Activated effector memory CD4-positive, alpha-beta T cell treated with anti-CD3 and anti-CD28 coated beads, Interleukin-2, amount 50 U/mL, for 16 hours (primary cell): ENCODE measurements at regions not wholly inside any gene's neighbourhood (a gene's known extent, or its start where the extent isn't known, plus 50 kb on each side); places are given as distances from the start of the nearest gene placed in this dataset.
A peak's percentile ranks its signal among the peaks of the same experiment; 100 is the strongest.

Source experiments
- DNase-seq: peaks from one replicate; pipeline ENCODE4 v3.0.0-alpha.2; 2020

DNA sequence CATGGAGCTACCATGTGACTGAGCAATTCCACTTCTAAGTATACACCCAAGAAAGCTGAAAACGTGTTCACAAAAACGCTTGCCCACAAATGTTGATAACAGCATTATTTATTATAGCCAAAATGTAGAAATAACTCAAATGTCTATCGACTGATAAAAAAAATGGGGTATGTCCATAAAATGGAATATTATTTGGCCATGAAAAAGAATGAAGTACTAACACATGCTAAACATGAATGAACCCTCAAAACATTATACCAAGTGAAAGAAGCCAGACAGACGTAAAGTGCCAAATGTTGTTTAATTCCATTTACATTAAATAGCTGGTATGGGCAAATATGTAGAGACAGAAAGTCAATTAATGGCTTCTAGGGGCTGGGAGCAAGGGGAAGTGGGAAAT lies 184.9 kb upstream of the IRX2 start:
- no peak for DNase-seq

DNA sequence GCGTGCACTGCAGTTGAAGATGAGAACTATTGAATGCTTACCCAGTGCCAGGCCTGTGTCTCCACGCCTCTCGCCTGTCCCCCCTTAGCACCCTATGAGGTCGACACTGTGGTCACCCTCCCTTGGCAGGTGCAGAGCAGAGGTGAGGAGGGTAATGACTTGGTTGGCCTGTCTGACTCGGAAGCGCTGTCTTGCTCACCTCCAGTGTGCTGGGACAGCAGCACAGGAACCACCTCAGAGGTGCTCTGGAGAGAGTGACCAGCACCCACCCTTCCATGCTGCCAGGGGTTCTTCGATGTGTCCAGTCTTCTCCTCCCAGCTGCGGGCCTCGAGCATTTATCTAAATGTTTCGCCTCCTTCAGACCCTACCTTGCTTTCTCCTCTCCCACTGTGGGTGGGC lies 178.3 kb upstream of the IRX2 start:
- DNase-seq = no peak

- no peak for DNase-seq
These were observed 170.2 kb upstream of the IRX2 start for GRCh38 chr5:2921651-2922050.

DNA sequence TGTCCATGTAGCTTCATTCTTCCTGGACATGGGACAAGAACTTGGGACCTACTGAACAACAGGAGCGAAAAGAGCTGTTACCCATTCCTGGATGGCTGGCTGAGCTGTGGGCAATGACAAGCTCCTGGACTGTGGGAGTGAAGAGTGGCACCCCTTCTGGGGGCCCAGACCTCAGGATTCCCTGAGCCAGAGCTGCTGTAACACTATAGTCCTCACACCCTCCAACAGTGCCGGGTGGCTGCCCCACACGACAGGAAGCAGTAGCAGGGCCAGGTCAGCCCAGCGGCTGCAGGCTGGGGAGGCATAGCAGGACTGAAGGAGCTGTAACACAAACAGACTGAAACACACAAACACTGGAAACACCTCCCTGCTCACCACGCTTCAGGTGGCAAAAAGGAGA lies 169.7 kb upstream of the IRX2 start:
- DNase-seq = no peak

DNA sequence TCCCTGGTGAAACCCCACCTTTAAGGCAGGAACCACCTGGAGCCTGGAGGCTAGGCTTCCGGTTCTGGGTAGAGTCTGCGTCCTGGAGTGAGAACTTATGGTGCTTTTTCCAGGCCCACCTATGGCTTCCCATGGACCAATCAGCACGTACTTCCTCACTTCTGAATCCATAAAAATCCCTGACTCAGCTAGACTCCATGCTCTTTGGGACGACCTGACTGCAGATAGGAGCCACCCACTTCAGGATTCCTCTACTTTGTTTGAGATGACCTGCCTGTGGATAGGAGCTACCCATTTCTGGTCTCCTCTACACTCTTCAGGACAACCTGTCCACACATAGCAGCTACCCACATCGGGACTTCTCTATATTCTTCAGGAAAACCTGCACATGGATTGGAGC lies 168.8 kb upstream of the IRX2 start:
- no peak for DNase-seq

- DNase-seq = peak; percentile 42
These were observed 168.0 kb upstream of the IRX2 start for GRCh38 chr5:2919310-2920018.

DNA sequence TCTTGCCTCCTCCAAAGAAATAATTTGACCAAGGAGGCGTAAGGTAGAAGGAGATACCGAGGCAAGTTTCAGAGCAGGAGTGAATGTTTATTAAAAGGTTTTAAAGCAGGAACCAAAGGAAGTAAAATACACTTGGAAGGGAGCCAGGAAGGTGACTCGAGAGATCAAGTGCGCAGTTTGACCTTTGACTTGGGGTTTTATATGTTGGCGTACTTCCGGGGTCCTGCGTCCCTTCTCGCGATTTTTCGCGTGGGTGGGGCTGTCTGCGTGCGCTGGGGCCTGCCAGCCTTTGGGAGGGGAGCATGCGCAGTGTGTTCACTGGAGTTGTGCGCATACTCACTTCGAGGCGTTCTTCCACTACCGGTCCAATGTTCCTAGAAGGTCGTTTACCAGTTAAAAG lies 166.0 kb upstream of the IRX2 start:
- no peak for DNase-seq

DNA sequence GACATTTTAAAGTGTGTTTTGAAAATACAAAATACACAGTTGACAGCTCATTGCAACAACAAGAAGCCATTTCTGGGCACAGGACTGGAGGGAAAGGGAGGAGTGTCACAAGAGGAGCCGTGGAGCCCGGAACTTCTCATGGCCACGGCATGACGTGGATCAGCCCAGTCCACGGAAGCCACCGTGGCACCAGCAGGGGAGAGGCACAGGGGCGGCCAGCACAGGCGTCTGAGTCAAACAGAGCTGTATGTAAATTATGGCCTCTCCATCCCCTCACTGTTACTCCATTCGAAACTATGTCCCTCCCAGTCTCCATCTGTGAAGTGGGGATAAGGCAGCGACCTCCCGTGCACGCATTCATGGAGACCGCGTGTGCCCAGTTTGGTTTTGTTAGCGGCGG lies 165.6 kb upstream of the IRX2 start:
- no peak for DNase-seq

- no peak for DNase-seq
These were observed 164.7 kb upstream of the IRX2 start for GRCh38 chr5:2916076-2916682.

GRCh38 chr5:2914981-2915484 lies 163.6 kb upstream of the IRX2 start:
- no peak for DNase-seq

GRCh38 chr5:2914022-2914661 lies 162.7 kb upstream of the IRX2 start:
- no peak for DNase-seq

GRCh38 chr5:2913281-2913680 lies 161.8 kb upstream of the IRX2 start:
- no peak for DNase-seq

- peak; percentile 55 for DNase-seq
These were observed 161.3 kb upstream of the IRX2 start for GRCh38 chr5:2912741-2913140.

GRCh38 chr5:2910401-2911175 lies 159.1 kb upstream of the IRX2 start:
- peak; percentile 42 for DNase-seq

- no peak for DNase-seq
These were observed 157.6 kb upstream of the IRX2 start for GRCh38 chr5:2909035-2909434.

DNA sequence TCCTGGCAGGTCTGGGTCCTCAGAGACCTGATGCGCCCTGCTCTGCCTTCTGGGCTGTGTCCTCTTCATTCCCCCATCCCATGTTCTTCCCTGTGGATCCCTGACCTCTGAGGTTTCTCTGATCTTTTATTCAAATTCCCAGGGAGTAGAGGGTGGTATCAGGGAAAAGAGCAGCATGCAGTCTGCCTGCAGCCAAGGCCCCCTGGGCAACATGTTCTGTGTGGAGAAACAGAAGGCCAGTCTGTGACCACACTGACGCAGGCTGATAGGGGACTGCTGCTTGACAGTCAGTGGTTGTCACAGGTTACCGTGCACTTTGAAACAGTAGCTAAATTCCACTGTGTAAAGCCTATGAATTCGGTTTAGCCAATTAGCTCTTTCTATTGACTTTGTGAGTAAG lies 156.6 kb upstream of the IRX2 start:
- no peak for DNase-seq

DNA sequence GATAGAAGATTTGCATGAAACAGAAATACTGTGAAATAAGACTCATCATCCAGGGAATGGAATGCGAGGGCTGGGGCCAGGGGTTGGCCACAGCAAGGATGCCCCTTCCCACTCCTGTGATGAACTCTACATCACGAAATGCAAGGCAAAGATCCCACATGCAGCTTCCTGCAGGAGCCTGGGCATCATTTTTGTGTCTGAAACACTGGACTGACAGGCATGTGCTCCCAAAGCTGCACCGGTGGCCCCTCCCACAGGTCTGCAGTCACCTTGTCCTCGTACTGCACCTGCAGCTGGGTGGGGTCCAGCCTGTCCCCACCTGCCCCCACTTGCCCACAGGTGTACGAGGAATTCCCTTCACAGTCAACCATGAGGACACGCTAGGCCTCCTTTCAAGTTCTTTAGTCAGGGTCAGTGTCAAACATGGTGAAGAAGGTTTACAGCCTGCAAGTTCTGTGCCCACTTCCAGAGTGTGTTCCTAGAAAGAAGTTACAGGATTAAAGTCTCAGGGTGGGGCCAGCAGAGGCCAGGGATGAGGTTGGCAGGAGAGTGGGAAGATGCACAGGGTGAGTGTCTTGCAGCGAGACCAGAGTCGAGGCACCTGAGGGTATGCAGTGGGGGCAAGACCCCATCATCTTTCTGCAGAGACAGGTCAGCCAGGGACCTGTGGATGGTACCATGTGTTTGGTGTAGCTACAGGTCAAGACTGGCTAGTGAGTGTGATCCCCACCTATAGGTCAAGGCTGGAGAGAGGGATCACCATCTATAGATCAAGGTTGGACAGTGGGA lies 155.0 kb upstream of the IRX2 start:
- no peak for DNase-seq

GRCh38 chr5:2905741-2906140 lies 154.3 kb upstream of the IRX2 start:
- no peak for DNase-seq

- no peak for DNase-seq
These were observed 153.5 kb upstream of the IRX2 start for GRCh38 chr5:2904956-2905355.

GRCh38 chr5:2904399-2904798 lies 152.9 kb upstream of the IRX2 start:
- DNase-seq = no peak

DNA sequence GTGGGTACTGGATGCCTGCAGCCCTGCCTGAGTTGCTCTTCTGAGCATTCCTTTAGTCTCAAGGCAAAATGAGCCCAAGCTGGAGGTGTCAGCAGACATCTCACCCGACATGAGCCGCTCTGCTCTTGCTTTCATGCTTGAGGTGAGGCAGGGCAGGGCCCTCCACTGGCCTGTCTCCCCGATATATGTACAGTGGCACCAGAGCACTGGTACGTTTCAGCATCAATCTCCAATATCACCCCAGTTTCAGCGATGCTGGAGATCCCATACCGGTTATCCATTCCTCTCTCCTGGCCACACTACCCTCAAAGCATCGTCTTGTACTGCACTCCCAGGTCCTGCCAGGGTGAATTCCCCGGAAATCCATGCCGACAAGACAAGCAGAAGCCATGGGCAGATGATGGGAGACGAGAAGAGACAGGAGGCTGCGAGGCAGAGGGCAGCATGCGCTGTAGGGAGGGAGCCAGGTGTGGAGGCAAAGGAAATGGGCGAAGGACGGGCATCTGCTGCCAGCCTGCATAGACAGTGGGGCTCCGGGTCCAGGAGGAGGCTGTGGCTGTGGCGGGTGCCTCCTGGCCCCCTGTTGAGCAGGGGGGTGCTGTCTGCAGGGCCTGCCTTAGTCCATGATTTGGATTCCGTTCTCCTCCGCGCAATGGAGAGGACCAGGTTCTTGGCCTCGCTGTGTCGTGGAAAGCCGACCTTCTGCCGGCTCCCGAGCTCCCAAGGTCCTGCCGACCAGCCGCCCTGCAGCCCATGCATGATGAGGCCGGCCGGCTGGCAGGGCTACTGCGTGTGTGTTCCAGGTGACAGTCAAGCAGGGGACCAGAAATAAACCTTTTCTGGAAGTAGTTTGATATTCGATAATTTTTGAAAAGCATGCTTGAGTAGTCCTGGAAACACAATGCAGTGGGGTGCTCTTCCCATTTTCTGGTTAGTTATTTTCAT lies 152.2 kb upstream of the IRX2 start:
- no peak for DNase-seq
